GM19455 (cell line): ENCODE measurements at regions not wholly inside any gene's neighbourhood (a gene's known extent, or its start where the extent isn't known, plus 50 kb on each side); places are given as distances from the start of the nearest gene placed in this dataset.

ENCODE experiments used
- ATAC-seq: cut with Tn5 transposase; IDR thresholded peaks from one replicate; pipeline ENCODE4 v1.9.1; 2021; ENCODE audit not compliant: unreplicated experiment

DNA sequence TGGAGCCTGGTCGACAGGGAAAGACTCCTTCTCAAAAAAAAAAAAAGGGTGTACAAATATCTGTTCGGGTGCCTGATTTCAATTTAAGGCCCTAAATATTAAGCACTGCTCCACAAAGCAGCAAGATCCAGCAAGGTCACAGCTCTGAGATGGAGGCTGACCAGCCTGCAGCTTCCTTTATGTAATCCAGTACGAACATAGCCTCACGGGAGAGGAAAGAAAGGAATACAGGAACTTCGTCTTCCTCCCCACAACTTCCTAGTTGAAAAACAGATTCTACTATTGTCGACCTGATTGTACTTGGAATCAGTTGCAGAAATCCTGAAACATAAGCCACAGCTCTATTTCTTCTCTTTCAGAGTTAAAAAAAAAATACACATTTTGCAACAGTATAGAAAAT, 53.5 kb upstream of the TBC1D9 start:
- no peak for ATAC-seq

DNA sequence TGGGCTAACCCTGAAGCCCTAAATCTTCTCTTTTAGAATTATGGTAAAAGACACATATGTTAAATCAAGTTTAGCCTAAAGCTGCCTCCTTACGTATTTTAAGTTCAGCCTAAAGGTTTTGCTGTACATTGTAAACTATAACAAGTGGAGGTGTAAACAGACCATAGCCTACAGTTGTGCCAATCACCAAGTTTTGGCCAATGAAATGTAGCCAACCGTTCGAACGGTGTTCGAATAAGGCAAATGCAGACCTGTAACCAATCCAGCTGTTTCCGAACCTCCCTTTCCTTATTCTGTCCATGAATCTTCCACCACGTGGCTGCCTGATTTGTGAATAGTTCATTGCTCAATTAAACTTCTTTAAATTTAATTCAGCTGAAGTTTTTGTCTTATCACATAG, 52.1 kb upstream of the TBC1D9 start:
- peak; percentile 6 for ATAC-seq

DNA sequence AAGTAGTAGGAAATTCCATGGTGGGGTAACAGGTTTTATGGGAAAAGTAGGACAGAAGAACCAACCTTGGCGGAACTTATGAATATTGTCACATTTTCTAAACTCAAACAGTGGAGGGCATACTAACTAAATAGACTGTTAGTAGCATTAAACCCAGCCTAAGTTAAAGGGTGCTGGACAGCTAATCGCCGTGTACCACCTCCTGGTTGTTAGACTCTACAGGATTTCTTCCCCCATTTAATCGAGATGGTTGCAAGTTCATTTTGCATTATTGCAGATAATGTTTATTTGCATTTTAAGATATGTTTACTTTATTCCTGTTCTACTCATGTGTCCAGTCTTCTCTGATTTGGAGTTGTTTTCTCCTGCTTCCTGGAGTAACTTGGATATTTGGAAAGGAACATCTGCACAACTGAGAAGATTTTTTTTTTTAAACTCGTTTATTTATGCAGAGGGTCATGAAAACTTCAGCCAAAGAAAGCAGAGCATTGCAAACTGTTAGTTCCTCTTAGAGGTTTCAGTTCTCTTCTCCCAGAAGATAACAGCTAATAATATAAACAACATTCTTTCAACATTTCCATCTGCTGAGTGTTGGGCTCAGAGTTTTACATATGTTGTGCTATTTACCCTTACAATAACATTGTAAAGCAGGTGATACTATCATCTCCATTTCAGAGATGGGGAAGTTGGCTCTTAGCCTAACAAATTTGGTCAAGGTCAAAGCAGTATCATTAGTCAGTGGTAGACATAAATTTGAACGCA, 51.5 kb upstream of the TBC1D9 start:
- ATAC-seq, result peak; percentile 88

GRCh38 chr4:140806163-140806562, 50.0 kb upstream of the TBC1D9 start:
- ATAC-seq, result peak; percentile 70
